GM12872 (cell line): ENCODE measurements at regions not wholly inside any gene's neighbourhood (a gene's known extent, or its start where the extent isn't known, plus 50 kb on each side); places are given as distances from the start of the nearest gene placed in this dataset.

ENCODE experiments used
- TF ChIP-seq, protein P1 (sequence below): IDR thresholded peaks from 3 replicates; pipeline ENCODE4 v1.5.1; 2011; ENCODE audit warnings: low read depth, mild to moderate bottlenecking, low read length, moderate library complexity; ENCODE audit not compliant: insufficient read depth

DNA sequence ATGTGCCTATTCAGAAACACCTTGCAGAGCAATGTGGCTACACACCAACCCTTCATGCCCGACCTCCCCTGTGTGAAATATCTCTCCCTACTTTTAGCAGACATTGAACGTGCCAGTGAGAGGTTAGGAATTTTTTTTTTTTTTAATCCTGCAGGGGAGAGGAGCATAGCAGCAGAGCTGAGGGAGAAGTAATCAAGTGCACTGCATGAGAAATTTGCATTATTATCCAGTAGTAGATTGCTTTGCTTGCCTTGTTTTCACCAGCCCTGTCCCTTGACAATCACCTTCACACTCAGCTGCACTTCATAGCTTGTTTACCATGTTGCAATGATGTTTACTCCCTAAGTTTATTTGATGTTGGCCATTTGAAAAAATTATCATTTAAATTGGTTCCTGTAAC lies 489.6 kb upstream of the ZNF608 start:
- TF ChIP-seq, protein P1, sequence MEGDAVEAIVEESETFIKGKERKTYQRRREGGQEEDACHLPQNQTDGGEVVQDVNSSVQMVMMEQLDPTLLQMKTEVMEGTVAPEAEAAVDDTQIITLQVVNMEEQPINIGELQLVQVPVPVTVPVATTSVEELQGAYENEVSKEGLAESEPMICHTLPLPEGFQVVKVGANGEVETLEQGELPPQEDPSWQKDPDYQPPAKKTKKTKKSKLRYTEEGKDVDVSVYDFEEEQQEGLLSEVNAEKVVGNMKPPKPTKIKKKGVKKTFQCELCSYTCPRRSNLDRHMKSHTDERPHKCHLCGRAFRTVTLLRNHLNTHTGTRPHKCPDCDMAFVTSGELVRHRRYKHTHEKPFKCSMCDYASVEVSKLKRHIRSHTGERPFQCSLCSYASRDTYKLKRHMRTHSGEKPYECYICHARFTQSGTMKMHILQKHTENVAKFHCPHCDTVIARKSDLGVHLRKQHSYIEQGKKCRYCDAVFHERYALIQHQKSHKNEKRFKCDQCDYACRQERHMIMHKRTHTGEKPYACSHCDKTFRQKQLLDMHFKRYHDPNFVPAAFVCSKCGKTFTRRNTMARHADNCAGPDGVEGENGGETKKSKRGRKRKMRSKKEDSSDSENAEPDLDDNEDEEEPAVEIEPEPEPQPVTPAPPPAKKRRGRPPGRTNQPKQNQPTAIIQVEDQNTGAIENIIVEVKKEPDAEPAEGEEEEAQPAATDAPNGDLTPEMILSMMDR, result no peak

DNA sequence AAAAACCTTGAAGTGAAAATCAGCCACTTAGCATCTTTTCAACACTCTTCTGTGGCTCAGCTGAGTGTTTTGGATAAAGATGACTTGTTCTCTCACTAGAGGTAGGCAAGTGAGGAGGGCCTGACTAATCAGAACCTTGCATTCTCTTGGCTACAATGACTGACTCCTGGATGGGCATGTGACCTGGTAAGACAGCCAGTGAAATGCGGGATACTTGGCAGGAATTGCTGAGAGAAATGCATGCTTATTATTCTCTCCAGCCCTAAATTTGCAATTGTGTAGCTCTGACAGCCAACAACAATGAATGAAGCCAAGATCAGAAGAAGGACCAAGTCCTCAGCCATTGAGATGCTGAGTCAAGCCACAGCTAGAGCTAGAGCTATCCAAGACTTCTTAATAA lies 490.5 kb upstream of the ZNF608 start:
- TF ChIP-seq, protein P1, result no peak

DNA sequence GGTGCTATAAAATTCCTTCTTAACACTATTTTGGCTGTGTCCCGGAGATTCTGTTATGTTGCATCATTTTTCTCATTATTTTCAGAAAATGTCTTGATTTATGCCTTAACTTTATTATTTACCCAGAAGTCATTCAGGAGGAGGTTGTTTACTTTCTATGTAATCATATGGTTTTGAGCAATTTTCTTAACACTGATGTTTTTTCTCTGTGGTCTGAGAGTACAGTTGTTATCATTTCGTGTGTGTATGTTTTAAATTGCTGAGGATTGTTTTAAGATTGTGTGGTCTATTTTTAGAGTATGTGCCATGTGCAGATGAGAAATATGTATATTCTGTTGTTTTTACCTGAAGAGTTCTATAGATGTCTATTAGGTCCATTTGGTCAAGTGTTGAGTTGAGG lies 498.1 kb upstream of the ZNF608 start:
- TF ChIP-seq, protein P1, result no peak

DNA sequence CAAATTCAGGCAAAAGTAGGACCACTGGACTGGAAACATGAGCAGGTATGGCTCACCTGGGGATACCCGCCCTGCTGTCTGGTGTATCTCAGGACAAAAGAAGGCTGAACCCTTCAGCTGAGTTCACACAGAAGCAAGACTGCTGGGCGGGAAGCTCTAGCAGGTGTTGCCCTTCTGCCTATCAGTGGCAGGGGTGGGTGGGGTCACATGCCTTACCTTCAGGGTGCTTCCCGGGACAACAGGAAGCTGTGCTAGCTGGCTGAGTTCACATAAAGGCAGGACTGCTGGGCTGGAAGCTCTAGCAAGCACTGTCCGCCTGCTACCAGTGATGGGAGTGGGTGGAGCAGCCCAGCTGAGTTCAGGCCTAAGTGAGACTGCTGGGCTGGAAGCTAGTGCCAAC lies 498.8 kb upstream of the ZNF608 start:
- TF ChIP-seq, protein P1, result no peak

DNA sequence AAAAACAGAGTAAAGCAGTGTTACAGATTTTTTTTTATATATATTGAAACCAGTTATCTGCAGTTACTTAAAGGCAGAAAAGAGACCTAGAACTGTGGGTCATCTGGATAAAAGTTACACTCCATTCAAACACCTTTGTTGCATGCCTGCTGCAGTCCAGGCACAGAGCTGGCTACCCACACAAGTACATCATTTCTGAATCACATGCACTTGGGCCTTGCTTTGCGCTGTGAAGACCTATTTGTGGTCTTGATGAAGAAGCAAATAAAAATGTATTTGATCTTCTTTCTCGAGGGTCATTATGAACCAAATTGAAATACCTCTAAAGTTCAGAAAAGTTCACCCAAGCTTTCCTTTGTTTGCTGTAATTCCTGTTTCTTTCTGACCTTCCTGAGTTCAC lies 503.0 kb upstream of the ZNF608 start:
- TF ChIP-seq, protein P1, result no peak

DNA sequence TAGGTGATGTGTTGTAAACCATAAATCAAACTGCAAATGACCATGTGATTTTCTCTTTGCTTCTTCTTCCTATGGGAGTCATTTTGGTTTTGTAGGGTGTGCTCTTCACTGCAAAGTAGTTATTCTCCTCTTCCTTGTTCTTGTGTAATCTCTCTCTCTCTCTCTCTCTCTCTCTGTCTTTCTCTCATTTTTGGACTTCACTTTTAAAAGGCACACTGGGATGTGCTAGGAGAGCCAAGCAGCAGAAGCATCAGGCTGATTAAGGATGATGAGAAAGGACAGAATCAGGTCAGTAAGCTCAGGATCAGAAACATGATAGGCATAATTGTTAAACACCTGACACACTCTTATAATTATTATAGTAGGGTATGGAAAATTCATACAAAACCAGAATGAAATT lies 505.3 kb upstream of the ZNF608 start:
- TF ChIP-seq, protein P1, result no peak

DNA sequence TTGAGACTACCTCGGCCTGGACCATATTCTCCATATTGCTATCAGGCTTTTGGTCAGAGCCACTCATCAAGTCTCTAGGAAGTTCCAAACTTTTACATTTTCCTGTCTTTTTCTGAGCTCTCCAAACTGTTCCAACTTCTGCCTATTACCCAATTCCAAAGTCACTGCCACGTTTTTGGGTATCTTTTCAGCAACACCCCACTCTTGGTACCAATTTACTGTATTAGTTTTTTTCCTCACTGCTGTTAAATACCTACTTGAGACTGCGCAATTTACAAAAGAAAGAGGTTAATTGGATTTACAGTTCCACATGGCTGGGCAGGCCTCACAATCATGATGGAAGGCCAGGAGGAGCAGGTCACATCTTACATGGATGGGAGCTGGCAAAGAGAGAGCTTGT lies 507.8 kb upstream of the ZNF608 start:
- TF ChIP-seq, protein P1, result no peak

DNA sequence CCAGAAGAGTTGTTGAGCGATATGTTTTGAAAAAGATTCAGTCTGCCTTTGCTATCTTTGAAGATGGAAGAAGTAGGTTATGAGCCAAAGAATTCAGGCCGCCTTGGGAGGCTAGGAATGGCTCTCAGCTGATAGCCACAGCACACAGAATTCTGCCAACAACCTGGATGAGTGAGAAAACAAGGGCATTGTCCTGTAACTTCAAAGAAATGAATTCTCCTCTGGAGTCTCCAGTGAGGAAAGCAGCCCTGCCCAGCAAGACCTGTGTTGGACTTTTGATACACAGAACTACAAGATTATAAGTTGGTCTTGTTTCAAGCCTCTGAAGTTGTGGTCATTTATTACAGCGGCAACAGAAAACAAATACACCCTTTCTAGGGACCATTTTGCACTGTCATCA lies 509.9 kb upstream of the ZNF608 start:
- TF ChIP-seq, protein P1, result no peak
